PC-9 (cell line): ENCODE measurements at regions not wholly inside any gene's neighbourhood (a gene's known extent, or its start where the extent isn't known, plus 50 kb on each side); places are given as distances from the start of the nearest gene placed in this dataset.

Source experiments
- BruUV-seq: library from RNA; stranded (reverse); fragments of 400-500 nt; replicated peaks from 2 replicates; lab custom pipeline; 2021; lab: Mats Ljungman, UMichigan
- CTCF ChIA-PET: fragments of 300-600 bp; sonication (Branson Sonifier 250); formaldehyde crosslinking; loops from one replicate; lab custom pipeline; 2022; ENCODE audit warnings: antibody characterized with exemption; lab: Charles Lee
- POLR2A ChIA-PET: fragments of 300-600 bp; sonication (Branson Sonifier 250); formaldehyde crosslinking; loops from one replicate; lab custom pipeline; 2022; ENCODE audit warnings: antibody characterized with exemption; ENCODE audit not compliant: unreplicated experiment; lab: Charles Lee
- DNase-seq, 2 experiments: peaks; one replicate each; pipeline versions ENCODE4 v3.0.0 to v3.0.0-alpha.2; 2015 to 2022; ENCODE audit warnings: mixed read lengths in 1 of 2
- H2AFZ ChIP-seq: fragments of 200-600 bp; sonication (generic); 2 replicates; pipeline ENCODE4 v1.8.1; 2017; ENCODE audit warnings: antibody characterized with exemption
- H3F3A ChIP-seq: fragments of 200-600 bp; sonication (generic); 2 replicates; pipeline ENCODE4 v1.8.1; 2017; ENCODE audit warnings: antibody characterized with exemption, mild to moderate bottlenecking, low read depth; ENCODE audit not compliant: insufficient read depth
- H3K27ac ChIP-seq: fragments of 200-600 bp; sonication (generic); 2 replicates; pipeline ENCODE4 v1.6.1; 2016; ENCODE audit warnings: mixed run types
- H3K27me3 ChIP-seq: fragments of 200-600 bp; sonication (generic); 2 replicates; pipeline ENCODE4 v1.6.1; 2016; ENCODE audit warnings: low read depth, mixed run types; ENCODE audit not compliant: insufficient read depth
- H3K36me3 ChIP-seq: fragments of 200-600 bp; sonication (generic); 2 replicates; pipeline ENCODE4 v1.6.1; 2016; ENCODE audit warnings: low read depth, mixed run types
- H3K4me1 ChIP-seq: fragments of 200-600 bp; sonication (generic); replicated peaks from 2 replicates; pipeline ENCODE4 v1.6.1; 2016; ENCODE audit warnings: mixed run types; ENCODE audit not compliant: insufficient read depth
- H3K4me2 ChIP-seq: fragments of 200-600 bp; sonication (generic); 2 replicates; pipeline ENCODE4 v1.6.1; 2017; ENCODE audit warnings: mixed run types
- H3K4me3 ChIP-seq: fragments of 200-600 bp; sonication (generic); 2 replicates; pipeline ENCODE4 v1.6.1; 2016; ENCODE audit warnings: mixed run types
- H3K79me2 ChIP-seq: fragments of 200-600 bp; sonication (generic); 2 replicates; pipeline ENCODE4 v1.6.1; 2017; ENCODE audit warnings: low read depth, mixed run types
- H3K9me2 ChIP-seq: fragments of 200-600 bp; sonication (generic); 2 replicates; pipeline ENCODE4 v1.8.1; 2017; ENCODE audit warnings: mild to moderate bottlenecking; ENCODE audit not compliant: insufficient read depth
- H3K9me3 ChIP-seq: fragments of 200-600 bp; sonication (generic); 2 replicates; pipeline ENCODE4 v1.8.1; 2016; ENCODE audit warnings: low read depth; ENCODE audit not compliant: insufficient read depth
- H4K20me1 ChIP-seq: fragments of 200-600 bp; sonication (generic); 2 replicates; pipeline ENCODE4 v1.8.1; 2017; ENCODE audit not compliant: insufficient read depth
- EZH2 ChIP-seq: fragments of 200-600 bp; sonication (generic); IDR thresholded peaks from 2 replicates; pipeline ENCODE4 v1.8.0; 2017; ENCODE audit warnings: antibody characterized with exemption, low read depth
- intact Hi-C: fragments of 100-400 bp; cut with micrococcal nuclease; formaldehyde crosslinking; loops from one replicate; pipeline ENCODE4 v1.10.0; 2022; ENCODE audit not compliant: unreplicated experiment
- TF ChIP-seq, protein P1 (sequence below): fragments of 200-600 bp; sonication (generic); conservative IDR thresholded peaks from 2 replicates; pipeline ENCODE4 v1.6.1; 2017; ENCODE audit warnings: mixed run types, antibody characterized with exemption, mild to moderate bottlenecking, moderate library complexity

DNA sequence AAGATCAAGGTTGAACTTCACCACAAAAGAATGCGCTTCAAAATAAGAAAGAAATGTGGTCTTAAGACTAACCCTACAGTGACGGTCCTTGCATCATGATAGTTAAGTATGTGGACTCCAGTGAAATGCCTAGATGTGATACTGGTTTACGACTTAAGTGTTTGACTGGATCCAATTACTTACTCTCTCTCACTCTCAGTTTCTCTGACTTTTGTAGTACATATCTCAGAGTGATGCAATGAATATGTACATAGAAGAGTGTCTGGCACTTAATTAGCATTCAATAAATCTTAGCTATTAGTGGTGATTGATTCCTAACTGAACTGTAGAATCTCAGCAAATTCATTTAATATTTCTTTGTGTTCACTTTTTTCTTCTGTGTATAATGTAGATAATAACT, 411.7 kb upstream of the ITGA1 start:
- Histone ChIP-seq H3K79me2 (no peaks in the 10 kb centered on the region), H3K27me3 (no peaks in the 10 kb centered on the region), H2AFZ (no peak overlapping the region), H3K4me2 (no peak overlapping the region), H3K4me3 (no peak overlapping the region), H3K27ac (no peak overlapping the region), H3F3A (no peaks in the 10 kb centered on the region), H4K20me1 (no peaks in the 10 kb centered on the region), H3K4me1 (no peaks in the 10 kb centered on the region), H3K9me3 (no peaks in the 10 kb centered on the region), H3K9me2 (no peaks in the 10 kb centered on the region), H3K36me3 (no peaks in the 10 kb centered on the region)
- TF ChIP-seq EZH2: no peak
- TF ChIP-seq, protein P1, sequence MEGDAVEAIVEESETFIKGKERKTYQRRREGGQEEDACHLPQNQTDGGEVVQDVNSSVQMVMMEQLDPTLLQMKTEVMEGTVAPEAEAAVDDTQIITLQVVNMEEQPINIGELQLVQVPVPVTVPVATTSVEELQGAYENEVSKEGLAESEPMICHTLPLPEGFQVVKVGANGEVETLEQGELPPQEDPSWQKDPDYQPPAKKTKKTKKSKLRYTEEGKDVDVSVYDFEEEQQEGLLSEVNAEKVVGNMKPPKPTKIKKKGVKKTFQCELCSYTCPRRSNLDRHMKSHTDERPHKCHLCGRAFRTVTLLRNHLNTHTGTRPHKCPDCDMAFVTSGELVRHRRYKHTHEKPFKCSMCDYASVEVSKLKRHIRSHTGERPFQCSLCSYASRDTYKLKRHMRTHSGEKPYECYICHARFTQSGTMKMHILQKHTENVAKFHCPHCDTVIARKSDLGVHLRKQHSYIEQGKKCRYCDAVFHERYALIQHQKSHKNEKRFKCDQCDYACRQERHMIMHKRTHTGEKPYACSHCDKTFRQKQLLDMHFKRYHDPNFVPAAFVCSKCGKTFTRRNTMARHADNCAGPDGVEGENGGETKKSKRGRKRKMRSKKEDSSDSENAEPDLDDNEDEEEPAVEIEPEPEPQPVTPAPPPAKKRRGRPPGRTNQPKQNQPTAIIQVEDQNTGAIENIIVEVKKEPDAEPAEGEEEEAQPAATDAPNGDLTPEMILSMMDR: no peak
- DNase-seq: no peak
- intact Hi-C loops: no loop called here
- CTCF ChIA-PET: no interaction called here
- BruUV-seq: no TSS peak
- POLR2A ChIA-PET: no interaction called here

DNA sequence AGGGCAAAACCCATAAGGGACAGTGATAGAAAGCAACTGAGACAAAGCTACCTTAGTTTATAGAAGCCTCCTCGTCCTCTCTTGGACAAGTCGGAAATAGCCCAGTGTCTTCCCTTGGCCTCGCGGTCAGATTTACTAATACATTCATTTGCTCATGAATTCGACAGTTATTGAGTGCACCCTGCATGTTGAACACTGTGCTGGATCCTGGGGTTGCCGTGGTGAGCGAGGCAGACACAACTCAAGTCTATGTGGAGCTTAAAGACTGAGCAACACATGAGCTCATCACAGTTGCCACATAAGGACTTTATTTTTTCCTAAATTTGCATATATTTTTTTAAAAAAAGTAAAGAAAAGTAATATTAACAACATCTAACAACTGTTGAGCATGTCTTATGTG, 411.1 kb upstream of the ITGA1 start:
- H3K79me2 ChIP-seq: no peaks in the 10 kb centered on the region
- intact Hi-C loops: no loop called here
- no peaks in the 10 kb centered on the region for H3K9me3 ChIP-seq
- no peak overlapping the region for H3K4me2 ChIP-seq
- no peaks in the 10 kb centered on the region for H3K4me1 ChIP-seq
- BruUV-seq: no TSS peak
- H3F3A ChIP-seq: no peaks in the 10 kb centered on the region
- no peak overlapping the region for H3K4me3 ChIP-seq
- DNase-seq: no peak
- TF ChIP-seq, protein P1: no peak
- TF ChIP-seq EZH2: no peak
- H2AFZ ChIP-seq: no peak overlapping the region
- no peaks in the 10 kb centered on the region for H4K20me1 ChIP-seq
- ChIA-PET POLR2A (no interaction called here), CTCF (no interaction called here)
- H3K27me3 ChIP-seq: no peaks in the 10 kb centered on the region
- H3K36me3 ChIP-seq: no peaks in the 10 kb centered on the region
- H3K27ac ChIP-seq: no peak overlapping the region
- no peaks in the 10 kb centered on the region for H3K9me2 ChIP-seq

DNA sequence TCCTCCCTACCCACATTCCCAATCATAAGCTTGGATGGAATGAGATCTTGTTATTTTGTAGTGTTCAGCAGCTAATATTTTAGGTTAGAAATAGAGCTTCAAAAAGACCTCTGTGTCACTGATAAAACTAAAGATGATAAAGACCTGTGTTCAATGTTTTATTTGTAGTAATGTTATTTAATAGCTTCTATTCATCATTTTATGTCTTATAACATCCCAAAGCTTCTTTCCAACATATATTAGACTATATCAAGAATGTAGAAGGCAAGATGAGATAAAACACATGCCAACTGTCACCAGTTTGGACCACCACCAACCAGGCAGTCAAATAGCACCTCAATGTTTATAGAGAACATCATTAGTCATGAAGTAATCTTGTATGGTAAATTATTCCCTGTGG, 409.5 kb upstream of the ITGA1 start:
- Histone ChIP-seq H3K27ac (no peak overlapping the region), H3F3A (no peaks in the 10 kb centered on the region), H2AFZ (no peak overlapping the region), H3K4me1 (no peaks in the 10 kb centered on the region), H3K27me3 (no peaks in the 10 kb centered on the region), H4K20me1 (no peaks in the 10 kb centered on the region), H3K4me3 (no peak overlapping the region), H3K9me2 (no peaks in the 10 kb centered on the region), H3K36me3 (no peaks in the 10 kb centered on the region), H3K9me3 (no peaks in the 10 kb centered on the region), H3K79me2 (no peaks in the 10 kb centered on the region), H3K4me2 (no peak overlapping the region)
- intact Hi-C loops: no loop called here
- BruUV-seq: no TSS peak
- ChIA-PET POLR2A (no interaction called here), CTCF (no interaction called here)
- no peak for DNase-seq
- no peak for TF ChIP-seq EZH2
- TF ChIP-seq, protein P1: no peak
